ENCODE measurements at regions not wholly inside any gene's neighbourhood (a gene's known extent, or its start where the extent isn't known, plus 50 kb on each side); places are given as distances from the start of the nearest gene placed in this dataset.

GRCh38 chr15:95699578-95699977, 630.9 kb upstream of the NR2F2 start:
- TF ChIP-seq CTCF (conservative IDR thresholded peaks at IDR 0.05 in 1 of 2, IDR thresholded peaks at IDR 0.05 in 1 of 2; ENCODE audit: low read depth in 1 of 2, low read length in 2 of 2) (no peak), EZH2 (IDR thresholded peaks at IDR 0.05; ENCODE audit: low read length, missing control alignments) (no peak)

Data from fibroblast of lung (primary cell).